DMS 273 treated with DMSO at 0.1 percent for 48 hours (cell line): ENCODE measurements at regions not wholly inside any gene's neighbourhood (a gene's known extent, or its start where the extent isn't known, plus 50 kb on each side); places are given as distances from the start of the nearest gene placed in this dataset.
A peak's percentile ranks its signal among the peaks of the same experiment; 100 is the strongest.

ENCODE experiments used
- DNase-seq: peaks from one replicate; lab custom pipeline; 2025; lab: John Stamatoyannopoulos, UW

DNA sequence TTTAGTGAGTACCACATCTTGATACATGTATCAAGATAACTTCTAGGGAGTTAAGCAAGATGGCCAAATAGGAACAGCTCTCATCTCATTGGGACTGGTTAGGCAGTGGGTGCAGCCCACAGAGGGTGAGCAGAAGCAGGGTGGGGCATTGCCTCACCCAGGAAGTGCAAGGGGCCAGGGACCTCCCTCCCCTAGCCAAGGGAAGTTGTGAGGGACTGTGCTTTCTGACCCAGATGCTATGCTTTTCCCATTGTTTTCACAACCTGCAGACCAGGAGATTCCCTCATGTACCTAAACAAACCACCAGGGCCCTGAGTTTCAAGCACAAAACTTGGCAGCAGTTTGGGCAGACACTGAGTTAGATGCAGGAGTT lies 665.0 kb upstream of the CBLB start:
- DNase-seq = no peak

- DNase-seq = no peak
These were observed 665.4 kb upstream of the CBLB start for GRCh38 chr3:106534206-106534605.

GRCh38 chr3:106540743-106541142 lies 671.9 kb upstream of the CBLB start:
- DNase-seq = no peak

DNA sequence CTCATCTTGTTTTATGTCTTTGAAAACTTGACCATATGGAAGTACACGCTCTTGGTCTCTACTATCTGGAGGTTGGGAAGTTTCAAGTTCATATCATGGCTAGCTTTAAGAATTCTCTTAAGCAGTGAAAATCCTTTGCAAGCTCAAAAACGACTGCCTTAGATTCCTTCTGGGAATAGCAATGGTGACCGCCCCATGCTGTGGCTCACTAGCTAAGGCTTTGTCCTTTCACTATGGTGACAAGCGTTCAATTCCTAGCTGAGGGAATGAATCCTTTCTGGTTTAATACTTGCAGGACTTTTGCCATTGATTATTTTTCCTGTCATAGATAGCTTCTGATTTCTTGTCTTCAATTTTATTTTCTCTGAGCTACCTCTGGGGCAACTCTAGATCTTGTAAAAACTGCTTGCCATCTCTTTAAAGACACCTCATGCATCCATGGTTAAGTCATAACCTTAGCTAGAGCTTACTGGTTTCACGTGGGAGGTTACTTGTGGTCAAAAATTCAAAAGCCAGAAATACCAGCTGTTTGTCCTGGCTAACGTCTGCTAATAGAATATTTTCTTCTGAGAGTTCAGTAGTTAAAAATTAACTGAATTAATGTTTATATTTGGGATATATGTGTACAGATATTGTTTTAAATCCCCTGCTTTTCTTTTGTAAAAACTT lies 673.4 kb upstream of the CBLB start:
- DNase-seq = no peak

- DNase-seq = no peak
These were observed 683.7 kb upstream of the CBLB start for GRCh38 chr3:106552351-106553043.

DNA sequence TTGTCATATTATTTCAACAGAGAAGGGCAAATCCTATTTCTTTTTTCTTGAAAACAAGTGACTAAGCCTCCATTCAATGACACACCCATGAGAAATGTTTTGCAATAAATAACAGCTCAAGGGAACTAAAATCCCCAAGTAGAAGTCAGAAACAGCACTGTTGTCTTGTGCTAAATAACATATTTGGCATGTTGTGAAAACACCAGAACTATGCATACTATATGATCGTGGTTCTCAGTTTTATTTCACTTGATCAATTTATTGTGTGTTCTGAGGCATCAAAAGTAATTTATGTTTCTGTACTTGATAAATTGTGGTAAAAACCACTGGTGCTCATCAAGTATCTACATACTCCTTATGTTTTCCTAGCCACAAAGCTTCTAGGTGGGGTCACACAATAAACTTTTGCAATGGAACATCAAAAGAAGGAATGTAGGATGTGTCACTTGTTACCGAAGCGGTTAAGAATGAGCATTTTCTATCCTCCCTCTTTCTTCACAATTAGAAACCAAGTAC lies 691.7 kb upstream of the CBLB start:
- DNase-seq = no peak

DNA sequence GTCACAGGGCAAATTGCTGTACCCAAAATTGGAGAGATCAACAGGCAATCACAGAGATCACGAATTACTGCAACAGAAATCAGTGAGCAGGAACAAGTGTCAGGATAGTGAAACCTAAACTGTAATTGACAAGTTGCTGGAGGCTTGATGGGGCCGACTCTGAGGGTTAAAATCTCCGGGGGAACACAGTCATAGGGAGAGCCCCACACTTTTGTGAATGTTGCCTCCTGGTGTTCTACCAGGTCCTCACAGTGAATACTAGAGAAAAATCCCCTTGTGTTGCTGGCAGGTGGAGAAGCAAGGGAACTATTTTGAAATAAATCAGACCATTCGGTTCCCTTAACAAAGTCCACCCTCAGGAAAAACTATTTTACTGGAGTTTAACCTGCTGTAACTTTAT lies 697.5 kb upstream of the CBLB start:
- no peak for DNase-seq

DNA sequence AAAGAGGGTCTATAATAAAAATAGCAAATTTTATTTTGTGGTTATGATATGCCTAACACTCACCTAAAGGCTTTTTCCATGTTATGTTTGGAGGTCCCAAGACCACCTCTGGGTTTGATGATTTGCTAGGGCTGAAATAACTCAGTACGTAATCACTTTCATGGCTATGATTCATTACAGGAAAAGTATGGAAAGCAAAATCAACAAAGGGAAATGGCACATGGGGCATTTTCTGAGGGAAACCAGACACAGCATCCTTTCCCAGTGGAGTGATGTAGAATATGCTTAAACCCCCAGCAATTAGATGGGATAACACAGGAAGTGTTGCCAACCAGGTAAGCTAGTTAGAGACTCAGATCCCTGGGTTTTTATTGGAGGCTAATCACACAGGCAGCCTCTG lies 701.6 kb upstream of the CBLB start:
- DNase-seq = no peak

DNA sequence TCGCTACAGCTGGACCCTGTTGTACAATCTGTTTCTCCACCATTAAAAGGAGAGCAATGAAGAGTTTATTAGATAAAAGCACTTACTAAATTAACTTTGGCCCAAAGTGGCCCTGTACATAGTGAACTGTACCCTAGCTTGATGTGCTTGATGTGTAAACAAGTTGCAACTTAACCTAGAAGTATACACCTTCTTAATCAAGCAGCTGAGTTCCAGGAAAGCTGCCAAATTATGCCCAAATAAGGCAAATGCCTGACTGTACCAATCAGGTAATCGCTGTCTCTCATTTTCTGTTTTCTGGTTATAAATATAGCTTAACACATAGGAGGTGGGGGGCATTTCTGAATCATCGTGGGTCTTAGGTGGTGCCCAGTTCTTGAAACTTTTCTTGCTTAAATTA lies 704.8 kb upstream of the CBLB start:
- DNase-seq = no peak

- no peak for DNase-seq
These were observed 706.2 kb upstream of the CBLB start for GRCh38 chr3:106575029-106575428.

DNA sequence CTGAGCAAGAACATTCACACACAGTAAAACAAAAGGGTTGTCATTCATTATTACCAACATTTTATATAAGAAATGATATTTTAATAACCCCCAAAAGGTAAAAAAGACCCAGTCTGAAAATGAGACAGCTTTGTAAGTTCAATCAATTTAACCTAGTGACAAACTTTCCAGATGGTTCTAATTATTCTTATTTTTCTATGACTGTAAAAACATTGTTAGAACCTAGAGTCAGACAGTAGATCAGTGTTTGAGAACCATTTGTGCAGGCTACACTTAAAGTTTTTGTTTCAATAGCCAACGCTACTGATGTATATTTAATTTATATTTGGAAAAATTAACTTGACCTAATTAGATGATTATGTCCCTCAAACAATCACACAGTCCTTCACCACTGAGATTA lies 708.4 kb upstream of the CBLB start:
- DNase-seq = no peak

GRCh38 chr3:106578911-106579310 lies 710.1 kb upstream of the CBLB start:
- DNase-seq = no peak

- no peak for DNase-seq
These were observed 713.3 kb upstream of the CBLB start for GRCh38 chr3:106582151-106582550.

DNA sequence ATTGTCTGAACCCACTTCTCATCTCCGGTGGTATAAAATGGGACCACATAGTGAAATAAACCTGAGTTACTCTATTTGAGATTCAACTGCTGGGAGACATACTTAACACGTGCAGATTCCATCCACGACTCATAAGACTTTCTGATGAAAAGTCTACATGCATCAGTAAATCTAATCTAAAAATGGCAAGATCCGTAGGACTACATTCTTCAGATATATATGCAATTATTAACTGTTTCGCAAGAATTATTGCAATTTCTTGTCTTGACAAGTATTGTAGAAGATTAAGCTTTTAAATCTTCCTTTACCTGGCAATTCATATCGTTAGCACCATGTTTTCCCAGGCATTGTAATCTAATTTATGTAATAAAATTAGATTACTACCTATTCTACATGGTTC lies 718.7 kb upstream of the CBLB start:
- DNase-seq = no peak

DNA sequence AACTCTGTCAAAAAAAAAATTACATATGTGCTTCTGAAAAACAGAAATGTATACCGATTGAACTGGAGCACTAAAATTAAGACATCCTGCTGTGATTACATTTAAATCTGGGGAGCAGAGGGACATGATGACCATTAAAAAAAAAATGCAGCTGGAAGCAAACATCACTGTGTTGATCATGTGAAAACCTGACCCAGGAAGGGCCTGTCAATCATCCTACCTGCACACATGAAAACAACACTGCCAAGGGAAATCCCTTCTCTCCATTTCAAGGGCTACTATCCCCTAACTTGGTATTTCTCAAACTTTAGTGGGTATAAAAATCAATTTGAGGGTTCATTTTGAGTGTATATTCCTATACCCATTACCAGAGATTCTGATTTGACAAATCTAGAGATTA lies 719.9 kb upstream of the CBLB start:
- DNase-seq = no peak

DNA sequence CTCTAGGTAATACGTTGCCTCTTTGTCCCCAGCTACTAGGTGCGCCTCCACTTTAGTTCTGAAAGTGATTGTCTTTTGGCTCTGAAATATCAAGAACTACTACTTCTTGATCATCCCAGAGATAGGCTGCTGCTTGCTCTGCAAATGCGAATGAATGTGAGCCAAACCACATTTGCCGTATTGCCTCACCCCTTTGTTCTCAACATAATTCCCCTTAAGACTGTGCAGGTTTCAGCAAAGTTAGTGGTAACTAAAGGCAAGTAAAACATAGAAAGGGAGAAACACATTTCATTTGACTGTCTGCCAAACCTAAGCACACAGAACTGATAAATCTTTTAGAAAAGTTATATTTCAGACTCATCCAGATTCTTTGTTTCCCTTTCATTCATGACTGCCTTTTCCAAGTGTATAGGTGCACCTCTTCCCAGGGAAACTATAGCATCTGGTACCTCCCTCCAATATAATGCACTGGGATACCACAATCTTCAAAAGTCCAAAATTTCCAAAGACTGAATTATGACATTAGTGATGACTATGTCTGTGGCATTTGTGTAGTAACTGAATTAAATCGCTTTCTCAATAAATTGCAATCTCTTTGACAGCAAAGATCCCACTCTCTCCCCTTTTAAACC lies 720.6 kb upstream of the CBLB start:
- no peak for DNase-seq

GRCh38 chr3:106590216-106590615 lies 721.4 kb upstream of the CBLB start:
- DNase-seq = no peak

DNA sequence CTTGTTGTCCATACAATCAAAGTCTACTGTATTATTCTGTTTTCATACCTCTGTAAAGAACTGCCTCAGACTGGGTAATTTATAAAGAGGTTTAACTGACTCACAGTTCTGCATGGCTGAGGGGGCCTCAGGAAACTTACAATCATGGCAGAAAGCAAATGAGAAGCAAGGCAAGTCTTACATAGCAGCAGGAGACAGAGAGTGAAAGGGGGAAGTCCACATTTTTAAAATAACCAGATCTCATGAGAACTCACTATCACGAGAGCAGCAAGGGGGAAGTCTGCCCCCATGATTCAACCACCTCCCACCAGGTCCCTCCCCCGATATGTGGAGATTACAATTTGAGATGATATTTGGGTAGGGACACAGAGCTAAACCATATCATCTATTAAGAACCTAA lies 724.6 kb upstream of the CBLB start:
- no peak for DNase-seq

GRCh38 chr3:106609666-106610301 lies 741.0 kb upstream of the CBLB start:
- peak; percentile 57 for DNase-seq

GRCh38 chr3:106610362-106610959 lies 741.6 kb upstream of the CBLB start:
- DNase-seq = no peak

- DNase-seq = no peak
These were observed 742.3 kb upstream of the CBLB start for GRCh38 chr3:106611116-106611515.

DNA sequence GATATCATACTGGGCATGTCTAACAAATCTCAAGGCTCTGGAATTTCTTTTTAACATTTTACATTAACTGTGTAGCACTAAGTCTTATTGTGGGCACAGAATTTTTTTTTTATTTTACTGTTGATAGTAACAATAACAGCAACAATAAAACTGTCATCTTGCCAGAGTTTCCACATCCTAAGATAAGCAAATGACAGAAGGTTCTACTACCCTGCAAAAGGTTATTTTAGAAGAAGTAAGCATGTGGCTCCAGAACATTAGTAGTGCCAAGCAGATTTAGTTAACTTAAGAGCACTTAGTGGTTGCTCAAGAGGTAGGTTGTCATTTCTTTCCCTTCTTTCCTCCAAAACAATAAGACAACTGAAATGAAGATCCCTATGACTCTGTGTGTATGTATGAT lies 743.0 kb upstream of the CBLB start:
- DNase-seq = no peak

GRCh38 chr3:106616556-106616955 lies 747.7 kb upstream of the CBLB start:
- DNase-seq = no peak
